ENCODE measurements at regions not wholly inside any gene's neighbourhood (a gene's known extent, or its start where the extent isn't known, plus 50 kb on each side); places are given as distances from the start of the nearest gene placed in this dataset.

GRCh38 chr6:92922216-92922806 lies 497.0 kb downstream of the EPHA7 start:
- TF ChIP-seq CTCF (conservative IDR thresholded peaks at IDR 0.05 in 1 of 2, IDR thresholded peaks at IDR 0.05 in 1 of 2; ENCODE audit: extremely low read depth in 1 of 2, insufficient read depth in 1 of 2, low read depth in 1 of 2, low read length in 2 of 2) (no peak), EZH2 (IDR thresholded peaks at IDR 0.05; ENCODE audit: borderline replicate concordance, low read length) (no peak)

Measured in mammary epithelial cell (primary cell).